ENCODE measurements at regions not wholly inside any gene's neighbourhood (a gene's known extent, or its start where the extent isn't known, plus 50 kb on each side); places are given as distances from the start of the nearest gene placed in this dataset.

DNA sequence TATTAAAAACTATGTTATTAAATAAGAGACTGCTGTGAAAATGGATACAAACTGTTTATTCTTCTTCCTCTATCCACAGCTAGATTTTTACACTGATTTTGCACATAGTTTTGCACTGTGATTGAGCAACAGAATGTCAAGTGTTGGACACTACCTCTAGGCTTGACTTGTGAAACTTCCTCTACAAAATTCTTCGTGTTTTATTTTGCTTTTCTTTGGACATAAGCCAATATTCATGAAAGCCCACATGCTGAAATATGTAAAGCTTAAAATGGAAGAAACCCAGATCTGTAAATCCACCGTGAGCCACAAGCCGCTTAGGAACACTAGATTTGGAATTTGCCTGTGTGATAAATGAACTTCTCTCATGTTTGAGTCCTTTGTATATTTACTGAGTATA, 849.4 kb downstream of the FSTL5 start:
- TF ChIP-seq CTCF (IDR thresholded peaks at IDR 0.05; ENCODE audit: poor library complexity, severe bottlenecking) (no peak), RAD21 (conservative IDR thresholded peaks at IDR 0.05) (no peak)

All from neural cell (in vitro differentiated cells).